ENCODE measurements at regions not wholly inside any gene's neighbourhood (a gene's known extent, or its start where the extent isn't known, plus 50 kb on each side); places are given as distances from the start of the nearest gene placed in this dataset.

- TF ChIP-seq CTCF (IDR thresholded peaks at IDR 0.05; ENCODE audit: insufficient read depth, low read depth, low read length): no peak
- no peak for TF ChIP-seq EZH2 (IDR thresholded peaks at IDR 0.05; ENCODE audit: insufficient read depth, low read length)
- H3K27ac Mint-ChIP-seq (ENCODE audit: unreplicated experiment): no peak overlapping the region
- H3K36me3 Mint-ChIP-seq (ENCODE audit: low read depth, unreplicated experiment): no peaks in the 10 kb centered on the region
- H3K4me3 Mint-ChIP-seq (ENCODE audit: unreplicated experiment): no peak overlapping the region
- no peak for FAIRE-seq
- H3K9me3 Mint-ChIP-seq (ENCODE audit: unreplicated experiment): no peaks in the 10 kb centered on the region
- peaks cover 2% of the 10 kb centered on the region for H3K4me1 Mint-ChIP-seq (ENCODE audit: low read depth, unreplicated experiment)
- Histone ChIP-seq H3K4me3 (ENCODE audit: insufficient read depth, low read depth, low read length) (no peak overlapping the region), H3K4me1 (ENCODE audit: insufficient read depth, low read length) (no peaks in the 10 kb centered on the region), H2AFZ (ENCODE audit: low read depth, low read length) (no peak overlapping the region), H3K79me2 (ENCODE audit: insufficient read depth, low read length) (no peaks in the 10 kb centered on the region), H3K36me3 (ENCODE audit: insufficient read depth, low read length) (no peaks in the 10 kb centered on the region), H3K9ac (ENCODE audit: low read length) (no peak overlapping the region), H3K27ac (ENCODE audit: low read depth, low read length) (no peak overlapping the region), H3K27me3 (ENCODE audit: insufficient read depth, low read length) (peaks cover 2% of the 10 kb centered on the region), H3K9me3 (ENCODE audit: insufficient read depth, low read depth, low read length) (no peaks in the 10 kb centered on the region), H4K20me1 (ENCODE audit: insufficient read depth, low read length) (no peaks in the 10 kb centered on the region), H3K4me2 (ENCODE audit: low read length) (no peak overlapping the region)
- no peak for DNase-seq (ENCODE audit: low read depth)
- H3K27me3 Mint-ChIP-seq (ENCODE audit: low read depth, unreplicated experiment): no peaks in the 10 kb centered on the region
Measured at GRCh38 chr3:182626484-182627467, 166.5 kb upstream of the ATP11B start.

GRCh38 chr3:182628531-182628930 is 164.8 kb upstream of the ATP11B start:
- Histone ChIP-seq H4K20me1 (ENCODE audit: insufficient read depth, low read length) (no peaks in the 10 kb centered on the region), H2AFZ (ENCODE audit: low read depth, low read length) (no peak overlapping the region), H3K4me1 (ENCODE audit: insufficient read depth, low read length) (no peaks in the 10 kb centered on the region), H3K27me3 (ENCODE audit: insufficient read depth, low read length) (peaks cover 2% of the 10 kb centered on the region), H3K9ac (ENCODE audit: low read length) (no peak overlapping the region), H3K4me3 (ENCODE audit: insufficient read depth, low read depth, low read length) (no peak overlapping the region), H3K79me2 (ENCODE audit: insufficient read depth, low read length) (no peaks in the 10 kb centered on the region), H3K36me3 (ENCODE audit: insufficient read depth, low read length) (no peaks in the 10 kb centered on the region), H3K4me2 (ENCODE audit: low read length) (no peak overlapping the region), H3K9me3 (ENCODE audit: insufficient read depth, low read depth, low read length) (no peaks in the 10 kb centered on the region), H3K27ac (ENCODE audit: low read depth, low read length) (no peak overlapping the region)
- no peaks in the 10 kb centered on the region for H3K9me3 Mint-ChIP-seq (ENCODE audit: unreplicated experiment)
- TF ChIP-seq CTCF (IDR thresholded peaks at IDR 0.05; ENCODE audit: insufficient read depth, low read depth, low read length) (no peak), EZH2 (IDR thresholded peaks at IDR 0.05; ENCODE audit: insufficient read depth, low read length) (no peak)
- H3K4me3 Mint-ChIP-seq (ENCODE audit: unreplicated experiment): no peak overlapping the region
- H3K27ac Mint-ChIP-seq (ENCODE audit: unreplicated experiment): no peak overlapping the region
- H3K27me3 Mint-ChIP-seq (ENCODE audit: low read depth, unreplicated experiment): no peaks in the 10 kb centered on the region
- H3K4me1 Mint-ChIP-seq (ENCODE audit: low read depth, unreplicated experiment): peaks cover 2% of the 10 kb centered on the region
- no peaks in the 10 kb centered on the region for H3K36me3 Mint-ChIP-seq (ENCODE audit: low read depth, unreplicated experiment)
- FAIRE-seq (no peak), DNase-seq (ENCODE audit: low read depth) (no peak)

GRCh38 chr3:182629521-182629920 is 163.8 kb upstream of the ATP11B start:
- Histone ChIP-seq H3K9ac (ENCODE audit: low read length) (no peak overlapping the region), H3K27ac (ENCODE audit: low read depth, low read length) (no peak overlapping the region), H2AFZ (ENCODE audit: low read depth, low read length) (no peak overlapping the region), H3K79me2 (ENCODE audit: insufficient read depth, low read length) (no peaks in the 10 kb centered on the region), H3K9me3 (ENCODE audit: insufficient read depth, low read depth, low read length) (no peaks in the 10 kb centered on the region), H3K4me3 (ENCODE audit: insufficient read depth, low read depth, low read length) (no peak overlapping the region), H3K4me2 (ENCODE audit: low read length) (no peak overlapping the region), H3K27me3 (ENCODE audit: insufficient read depth, low read length) (peaks cover 2% of the 10 kb centered on the region), H4K20me1 (ENCODE audit: insufficient read depth, low read length) (no peaks in the 10 kb centered on the region), H3K4me1 (ENCODE audit: insufficient read depth, low read length) (no peaks in the 10 kb centered on the region), H3K36me3 (ENCODE audit: insufficient read depth, low read length) (no peaks in the 10 kb centered on the region)
- peaks cover 2% of the 10 kb centered on the region for H3K4me1 Mint-ChIP-seq (ENCODE audit: low read depth, unreplicated experiment)
- no peaks in the 10 kb centered on the region for H3K9me3 Mint-ChIP-seq (ENCODE audit: unreplicated experiment)
- FAIRE-seq (no peak), DNase-seq (ENCODE audit: low read depth) (no peak)
- H3K4me3 Mint-ChIP-seq (ENCODE audit: unreplicated experiment): no peak overlapping the region
- H3K27me3 Mint-ChIP-seq (ENCODE audit: low read depth, unreplicated experiment): no peaks in the 10 kb centered on the region
- TF ChIP-seq CTCF (IDR thresholded peaks at IDR 0.05; ENCODE audit: insufficient read depth, low read depth, low read length): no peak
- no peak for TF ChIP-seq EZH2 (IDR thresholded peaks at IDR 0.05; ENCODE audit: insufficient read depth, low read length)
- H3K36me3 Mint-ChIP-seq (ENCODE audit: low read depth, unreplicated experiment): no peaks in the 10 kb centered on the region
- no peak overlapping the region for H3K27ac Mint-ChIP-seq (ENCODE audit: unreplicated experiment)

Measured in astrocyte (in vitro differentiated cells and primary cell).